GM12892 (cell line): ENCODE measurements at regions not wholly inside any gene's neighbourhood (a gene's known extent, or its start where the extent isn't known, plus 50 kb on each side); places are given as distances from the start of the nearest gene placed in this dataset.

Source experiments
- POLR2A ChIP-seq: IDR thresholded peaks from 2 replicates; pipeline ENCODE4 v1.6.1; 2011; ENCODE audit warnings: low read depth, low read length, control low read depth
- POLR2AphosphoS5 ChIP-seq: IDR thresholded peaks from 2 replicates; pipeline ENCODE4 v1.6.1; 2011; ENCODE audit warnings: low read depth, low read length, control low read depth

DNA sequence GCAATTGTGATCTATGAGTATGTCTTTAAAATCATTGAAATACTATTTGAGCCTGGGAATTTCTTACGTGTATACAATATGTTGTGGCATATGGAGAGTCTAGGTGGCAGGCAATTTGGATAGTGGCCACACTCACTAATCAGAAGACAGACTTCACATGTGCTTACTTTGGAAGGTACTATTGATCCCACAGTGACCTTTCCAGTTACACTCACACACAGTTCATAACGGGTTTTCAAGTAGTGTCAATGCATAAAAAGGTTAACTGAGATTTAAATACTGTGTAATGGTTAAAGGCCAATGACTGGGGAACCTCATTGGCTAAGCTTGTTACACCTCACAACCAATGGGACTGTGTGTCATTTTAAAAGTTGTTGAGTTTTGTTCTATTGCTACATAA, 783.2 kb downstream of the RPA4 start:
- TF ChIP-seq POLR2A (no peak), POLR2AphosphoS5 (no peak)
